Activated naive CD4-positive, alpha-beta T cell treated with anti-CD3 and anti-CD28 coated beads for 36 hours (primary cell): ENCODE measurements at regions not wholly inside any gene's neighbourhood (a gene's known extent, or its start where the extent isn't known, plus 50 kb on each side); places are given as distances from the start of the nearest gene placed in this dataset.

ENCODE experiments used
- CTCF ChIA-PET: fragments of 350-600 bp; sonication (Branson Sonifier 250); formaldehyde crosslinking; loops from one replicate; lab custom pipeline; 2021; ENCODE audit warnings: antibody characterized with exemption; lab: Charles Lee
- DNase-seq: peaks from one replicate; pipeline ENCODE4 v3.0.0-alpha.2; 2020
- H3K27ac Mint-ChIP-seq: one replicate; pipeline ENCODE4 v1.8.0; 2021; ENCODE audit warnings: mild to moderate bottlenecking, mixed read lengths
- H3K27me3 Mint-ChIP-seq: one replicate; pipeline ENCODE4 v1.8.0; 2021; ENCODE audit warnings: low read depth, mixed read lengths
- H3K36me3 Mint-ChIP-seq: one replicate; pipeline ENCODE4 v1.8.0; 2021; ENCODE audit warnings: low read depth, mixed read lengths
- H3K4me1 Mint-ChIP-seq: one replicate; pipeline ENCODE4 v1.8.0; 2021; ENCODE audit warnings: low read depth, mixed read lengths
- H3K4me3 Mint-ChIP-seq: one replicate; pipeline ENCODE4 v1.8.0; 2021; ENCODE audit warnings: mild to moderate bottlenecking, moderate library complexity, mixed read lengths
- H3K9me3 Mint-ChIP-seq: one replicate; pipeline ENCODE4 v1.8.0; 2021; ENCODE audit warnings: mixed read lengths
- intact Hi-C: fragments of 100-400 bp; cut with micrococcal nuclease; formaldehyde crosslinking; loops from one replicate; pipeline ENCODE4 v1.15.1; 2023

DNA sequence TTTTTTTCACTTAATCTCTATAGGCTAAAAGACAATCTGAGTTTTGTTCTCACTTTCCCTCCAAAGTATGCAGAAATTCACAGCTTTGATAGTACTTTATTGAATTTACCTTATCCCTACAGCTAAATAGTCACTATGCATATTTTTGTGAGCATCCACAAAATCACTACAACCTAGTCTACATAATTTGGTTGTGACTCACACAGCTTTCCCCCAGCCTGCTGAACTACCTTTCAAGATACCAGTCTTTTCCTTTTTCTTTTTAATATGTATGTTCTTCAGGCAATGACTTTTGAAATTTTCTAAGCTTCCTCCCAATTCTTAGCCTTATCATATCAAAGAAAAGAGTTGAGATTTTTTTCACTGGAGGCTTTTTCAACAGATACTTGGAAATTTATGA, 347.3 kb upstream of the CDH6 start:
- H3K4me1 Mint-ChIP-seq: no peaks in the 10 kb centered on the region
- no peak overlapping the region for H3K27ac Mint-ChIP-seq
- no peak overlapping the region for H3K4me3 Mint-ChIP-seq
- H3K36me3 Mint-ChIP-seq: no peaks in the 10 kb centered on the region
- DNase-seq: no peak
- H3K9me3 Mint-ChIP-seq: peaks cover 2% of the 10 kb centered on the region
- no peaks in the 10 kb centered on the region for H3K27me3 Mint-ChIP-seq
- intact Hi-C loops: no loop called here
- CTCF ChIA-PET: no interaction called here

- intact Hi-C loops: no loop called here
- H3K4me3 Mint-ChIP-seq: no peak overlapping the region
- H3K9me3 Mint-ChIP-seq: peaks cover 2% of the 10 kb centered on the region
- no peaks in the 10 kb centered on the region for H3K36me3 Mint-ChIP-seq
- CTCF ChIA-PET: no interaction called here
- H3K27ac Mint-ChIP-seq: no peak overlapping the region
- no peaks in the 10 kb centered on the region for H3K4me1 Mint-ChIP-seq
- no peaks in the 10 kb centered on the region for H3K27me3 Mint-ChIP-seq
- no peak for DNase-seq
Measured at GRCh38 chr5:30845194-30845593, 348.3 kb upstream of the CDH6 start.

GRCh38 chr5:30843541-30843940, 349.9 kb upstream of the CDH6 start:
- Mint-ChIP-seq H3K9me3 (peaks cover 1% of the 10 kb centered on the region), H3K4me3 (no peak overlapping the region), H3K27ac (no peak overlapping the region), H3K36me3 (no peaks in the 10 kb centered on the region), H3K27me3 (no peaks in the 10 kb centered on the region), H3K4me1 (no peaks in the 10 kb centered on the region)
- CTCF ChIA-PET: no interaction called here
- DNase-seq: no peak
- intact Hi-C loops: no loop called here

- DNase-seq: no peak
- H3K27ac Mint-ChIP-seq: no peak overlapping the region
- peaks cover 1% of the 10 kb centered on the region for H3K9me3 Mint-ChIP-seq
- CTCF ChIA-PET: no interaction called here
- intact Hi-C loops: no loop called here
- no peaks in the 10 kb centered on the region for H3K27me3 Mint-ChIP-seq
- H3K4me1 Mint-ChIP-seq: no peaks in the 10 kb centered on the region
- H3K4me3 Mint-ChIP-seq: no peak overlapping the region
- no peaks in the 10 kb centered on the region for H3K36me3 Mint-ChIP-seq
Measured at GRCh38 chr5:30839956-30840355, 353.5 kb upstream of the CDH6 start.

DNA sequence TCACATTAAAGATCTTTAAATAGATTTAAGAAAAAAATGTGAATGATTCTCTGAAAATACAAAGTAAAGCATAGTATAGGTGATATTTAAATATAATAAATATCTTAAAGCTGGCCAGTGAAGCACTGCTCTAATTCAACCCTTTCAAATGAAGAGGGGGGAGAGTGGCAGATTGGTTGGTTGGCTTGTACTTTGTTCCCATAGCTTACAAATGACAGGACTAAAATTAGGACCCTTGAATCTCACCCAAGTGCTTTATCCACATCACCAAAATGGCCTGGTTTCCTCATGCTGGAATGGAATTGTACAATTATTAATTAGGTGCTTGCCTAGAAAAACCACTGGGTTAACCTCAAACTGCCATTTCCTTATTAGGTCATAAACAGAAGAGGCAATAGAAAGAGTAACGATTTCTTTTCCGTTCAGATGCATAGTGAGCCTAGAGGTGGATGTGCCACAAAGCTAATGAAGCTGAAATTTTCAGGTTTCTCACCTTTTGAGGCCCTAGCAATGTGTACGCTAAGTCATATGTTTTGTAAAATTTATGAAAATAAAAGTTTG, 354.5 kb upstream of the CDH6 start:
- peaks cover 1% of the 10 kb centered on the region for H3K9me3 Mint-ChIP-seq
- CTCF ChIA-PET: no interaction called here

GRCh38 chr5:30832519-30832918, 361.0 kb upstream of the CDH6 start:
- no peak for DNase-seq
- Mint-ChIP-seq H3K27ac (no peak overlapping the region), H3K27me3 (no peaks in the 10 kb centered on the region), H3K4me1 (no peaks in the 10 kb centered on the region), H3K4me3 (no peak overlapping the region), H3K36me3 (no peaks in the 10 kb centered on the region), H3K9me3 (peaks cover 1% of the 10 kb centered on the region)
- intact Hi-C loops: no loop called here
- CTCF ChIA-PET: no interaction called here

More for the DNA sequence above, 354.5 kb upstream of the CDH6 start:
- intact Hi-C loops: no loop called here
- no peak for DNase-seq
- no peaks in the 10 kb centered on the region for H3K4me1 Mint-ChIP-seq
- H3K27ac Mint-ChIP-seq: no peak overlapping the region
- H3K4me3 Mint-ChIP-seq: no peak overlapping the region
- H3K27me3 Mint-ChIP-seq: no peaks in the 10 kb centered on the region
- H3K36me3 Mint-ChIP-seq: no peaks in the 10 kb centered on the region

DNA sequence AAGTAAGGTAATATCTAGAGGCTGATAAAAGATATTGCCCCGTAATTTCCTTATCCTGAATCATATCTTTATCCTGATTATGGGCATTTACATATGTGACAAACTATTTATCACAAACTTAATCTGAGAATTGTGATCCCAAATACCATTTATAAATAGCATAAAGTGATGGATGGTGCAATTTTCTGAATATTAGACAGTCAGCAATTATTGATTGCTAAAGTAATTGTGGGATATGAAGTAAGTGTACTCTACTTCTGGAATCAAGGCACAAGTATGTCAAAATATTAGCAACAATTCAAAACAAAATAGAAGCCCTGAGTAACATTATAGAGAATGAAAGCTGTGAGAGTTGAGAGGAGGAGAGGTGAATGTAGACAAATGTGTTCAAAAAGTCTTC, 361.9 kb upstream of the CDH6 start:
- DNase-seq: no peak
- H3K9me3 Mint-ChIP-seq: peaks cover 1% of the 10 kb centered on the region
- intact Hi-C loops: no loop called here
- H3K27me3 Mint-ChIP-seq: no peaks in the 10 kb centered on the region
- CTCF ChIA-PET: no interaction called here
- no peak overlapping the region for H3K4me3 Mint-ChIP-seq
- no peaks in the 10 kb centered on the region for H3K4me1 Mint-ChIP-seq
- H3K27ac Mint-ChIP-seq: no peak overlapping the region
- H3K36me3 Mint-ChIP-seq: no peaks in the 10 kb centered on the region

DNA sequence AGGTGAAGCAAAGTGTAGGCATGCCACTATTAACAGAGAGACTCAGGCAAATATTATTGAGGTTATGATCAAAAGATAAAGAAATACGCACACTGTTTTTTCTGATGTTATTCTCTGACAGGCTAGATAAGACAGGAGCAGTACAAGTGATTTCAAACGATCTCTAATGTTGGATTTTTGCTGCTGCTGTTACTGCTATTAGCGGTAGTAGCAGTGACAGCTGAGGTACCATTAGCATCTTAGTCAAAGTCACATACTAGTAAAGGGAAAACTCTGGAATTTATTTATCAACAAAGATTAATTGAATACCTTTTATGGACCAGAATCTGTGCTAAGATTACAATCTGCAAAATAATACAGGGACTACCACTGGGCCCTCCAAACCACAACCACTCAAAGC, 362.4 kb upstream of the CDH6 start:
- H3K36me3 Mint-ChIP-seq: no peaks in the 10 kb centered on the region
- no peaks in the 10 kb centered on the region for H3K27me3 Mint-ChIP-seq
- no peak overlapping the region for H3K4me3 Mint-ChIP-seq
- no peaks in the 10 kb centered on the region for H3K4me1 Mint-ChIP-seq
- H3K27ac Mint-ChIP-seq: no peak overlapping the region
- CTCF ChIA-PET: no interaction called here
- H3K9me3 Mint-ChIP-seq: no peaks in the 10 kb centered on the region
- intact Hi-C loops: no loop called here
- DNase-seq: no peak

DNA sequence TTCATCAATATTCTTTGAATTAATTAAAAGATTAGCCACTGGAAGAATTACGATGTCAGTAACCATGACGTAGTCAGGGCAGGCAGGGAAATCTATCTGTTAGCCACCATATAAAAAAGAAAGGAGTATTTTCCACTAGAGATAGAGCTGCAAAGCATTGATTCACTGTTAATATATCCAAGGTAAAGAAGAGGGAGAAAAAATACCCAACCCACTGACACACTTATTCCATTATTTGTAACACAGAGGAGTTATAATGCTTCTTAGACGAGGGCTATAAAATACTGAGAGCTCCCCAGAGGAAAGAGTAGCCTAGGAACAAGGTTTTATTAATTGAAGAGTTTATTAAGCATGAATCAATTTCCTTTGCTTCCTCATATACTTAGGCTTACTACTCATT, 382.2 kb upstream of the CDH6 start:
- H3K27me3 Mint-ChIP-seq: no peaks in the 10 kb centered on the region
- intact Hi-C loops: no loop called here
- H3K4me3 Mint-ChIP-seq: no peak overlapping the region
- CTCF ChIA-PET: no interaction called here
- no peaks in the 10 kb centered on the region for H3K36me3 Mint-ChIP-seq
- H3K27ac Mint-ChIP-seq: no peak overlapping the region
- peaks cover 12% of the 10 kb centered on the region for H3K9me3 Mint-ChIP-seq
- no peaks in the 10 kb centered on the region for H3K4me1 Mint-ChIP-seq
- DNase-seq: no peak

DNA sequence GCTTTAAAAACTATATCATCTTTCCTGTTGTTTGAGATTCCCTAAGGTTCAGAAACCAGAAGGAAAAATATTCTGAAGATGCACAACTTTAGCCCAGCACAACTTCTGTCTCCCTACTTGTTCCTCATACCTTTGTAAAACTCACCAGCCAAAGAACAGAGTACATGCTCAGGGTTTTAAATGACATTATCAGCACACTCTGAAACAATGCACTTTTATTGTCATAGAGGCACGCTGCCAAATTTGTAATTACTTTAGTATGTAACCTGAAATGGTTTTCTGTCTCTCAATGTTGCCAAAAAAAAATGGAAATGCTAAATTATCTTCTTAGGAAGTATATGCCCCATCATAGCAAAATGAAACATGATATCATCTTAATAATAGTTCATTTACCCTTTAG, 383.6 kb upstream of the CDH6 start:
- no peaks in the 10 kb centered on the region for H3K4me1 Mint-ChIP-seq
- H3K9me3 Mint-ChIP-seq: peaks cover 8% of the 10 kb centered on the region
- no peaks in the 10 kb centered on the region for H3K27me3 Mint-ChIP-seq
- intact Hi-C loops: no loop called here
- no peak for DNase-seq
- H3K27ac Mint-ChIP-seq: no peak overlapping the region
- H3K4me3 Mint-ChIP-seq: no peak overlapping the region
- CTCF ChIA-PET: no interaction called here
- no peaks in the 10 kb centered on the region for H3K36me3 Mint-ChIP-seq

- peaks cover 3% of the 10 kb centered on the region for H3K9me3 Mint-ChIP-seq
- DNase-seq: no peak
- H3K4me3 Mint-ChIP-seq: no peak overlapping the region
- H3K27ac Mint-ChIP-seq: no peak overlapping the region
- intact Hi-C loops: no loop called here
- no peaks in the 10 kb centered on the region for H3K4me1 Mint-ChIP-seq
- no peaks in the 10 kb centered on the region for H3K27me3 Mint-ChIP-seq
- H3K36me3 Mint-ChIP-seq: no peaks in the 10 kb centered on the region
- CTCF ChIA-PET: no interaction called here
Measured at GRCh38 chr5:30808996-30809395, 384.5 kb upstream of the CDH6 start.

DNA sequence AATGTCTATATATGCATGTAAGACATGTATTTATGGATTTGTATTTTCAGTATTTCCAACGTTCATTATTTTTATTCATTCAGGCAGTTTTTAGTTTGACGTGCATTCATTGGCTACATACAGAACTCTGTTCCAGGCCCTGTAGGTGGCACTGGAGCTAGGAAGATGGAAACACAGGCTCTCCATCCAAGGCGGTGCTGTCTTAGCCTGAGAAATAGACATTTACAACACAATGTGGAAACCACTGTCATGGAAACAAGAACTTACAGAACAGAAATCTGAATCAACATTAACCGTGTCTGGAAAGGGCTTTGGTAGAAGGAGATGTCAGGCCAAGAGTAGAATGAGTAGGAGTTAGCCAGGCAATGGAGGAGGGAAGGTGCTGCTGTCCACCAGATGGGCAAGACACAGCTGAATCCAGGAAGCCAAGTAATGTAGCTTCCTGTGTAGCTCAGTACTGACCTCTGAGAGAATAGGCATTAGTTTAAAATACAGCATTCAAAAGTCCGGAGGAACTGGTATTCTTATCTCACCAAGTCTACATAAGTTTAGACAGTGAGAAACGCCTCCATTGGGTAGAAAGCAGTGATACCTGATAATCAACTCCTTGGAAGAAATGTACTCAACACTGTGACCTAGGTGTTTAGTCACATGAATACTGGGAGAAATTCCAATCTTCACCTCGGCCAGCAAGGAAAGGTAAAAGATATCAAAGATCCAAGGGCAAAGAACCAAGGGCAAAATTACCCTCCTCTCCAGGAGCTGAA, 388.6 kb upstream of the CDH6 start:
- Mint-ChIP-seq H3K36me3 (no peaks in the 10 kb centered on the region), H3K4me3 (no peak overlapping the region), H3K27me3 (no peaks in the 10 kb centered on the region), H3K27ac (no peak overlapping the region), H3K9me3 (peaks cover 1% of the 10 kb centered on the region), H3K4me1 (no peaks in the 10 kb centered on the region)
- CTCF ChIA-PET: no interaction called here
- no peak for DNase-seq
- intact Hi-C loops: no loop called here

GRCh38 chr5:30802961-30803705, 390.4 kb upstream of the CDH6 start:
- DNase-seq: no peak
- no peaks in the 10 kb centered on the region for H3K36me3 Mint-ChIP-seq
- CTCF ChIA-PET: no interaction called here
- H3K4me3 Mint-ChIP-seq: no peak overlapping the region
- intact Hi-C loops: no loop called here
- H3K9me3 Mint-ChIP-seq: peaks cover 1% of the 10 kb centered on the region
- H3K27ac Mint-ChIP-seq: no peak overlapping the region
- H3K4me1 Mint-ChIP-seq: no peaks in the 10 kb centered on the region
- no peaks in the 10 kb centered on the region for H3K27me3 Mint-ChIP-seq
